Adrenal gland (tissue), 9 donors: ENCODE measurements at regions not wholly inside any gene's neighbourhood (a gene's known extent, or its start where the extent isn't known, plus 50 kb on each side); places are given as distances from the start of the nearest gene placed in this dataset.

ENCODE experiments used
- DNase-seq, 7 donors: peaks; one replicate each; pipeline ENCODE4 v3.0.0-alpha.2; 2019 to 2020
- H3K27ac ChIP-seq, 5 donors: fragments of 200-600 bp; sonication (generic) in 4 of 5; 1 replicate in 3 of 5; 2 replicates in 2 of 5; pipeline versions ENCODE4 v1.5.1 to v1.8.0; 2016 to 2020; ENCODE audit warnings: mild to moderate bottlenecking in 1 of 5
- H3K27me3 ChIP-seq: fragments of 200-600 bp; 2 replicates; pipeline ENCODE4 v1.8.0; 2021
- H3K36me3 ChIP-seq, 2 donors: fragments of 200-600 bp; replicated peaks in 1 of 2; 1 replicate in 1 of 2; 2 replicates in 1 of 2; pipeline versions ENCODE4 v1.5.1 to v1.8.0; 2018 to 2022
- H3K4me1 ChIP-seq, 2 donors: fragments of 200-600 bp; replicated peaks in 1 of 2; 1 replicate in 1 of 2; 2 replicates in 1 of 2; pipeline versions ENCODE4 v1.5.1 to v1.8.0; 2018 to 2021
- H3K4me3 ChIP-seq, 4 donors: fragments of 200-600 bp; sonication (generic) in 3 of 4; one replicate each; pipeline ENCODE4 v1.5.1; 2016 to 2018
- H3K9me3 ChIP-seq, 3 donors: fragments of 200-600 bp; sonication (generic) in 1 of 3; replicated peaks in 1 of 3; 1 replicate in 2 of 3; 2 replicates in 1 of 3; pipeline versions ENCODE4 v1.5.1 to v1.8.0; 2016 to 2021
- CTCF ChIP-seq, 6 experiments: fragments of 450-650 bp in 4 of 6; fragments of 200-600 bp in 2 of 6; sonication (generic) in 1 of 6; IDR thresholded peaks; 1 replicate in 5 of 6; 2 replicates in 1 of 6; pipeline versions ENCODE4 v1.5.1 to v1.8.0; 2016 to 2021; ENCODE audit warnings: antibody characterized with exemption in 6 of 6, mild to moderate bottlenecking in 2 of 6, moderate library complexity in 1 of 6
- POLR2A ChIP-seq, 2 donors: fragments of 450-650 bp; IDR thresholded peaks; one replicate each; pipeline ENCODE4 v1.6.1; 2017; ENCODE audit warnings: antibody characterized with exemption in 2 of 2, mild to moderate bottlenecking in 2 of 2, moderate library complexity in 1 of 2
- WGBS, 4 donors: extraction: QIAGEN DNeasy Blood & Tissue Kit in 2 of 4; methylation state at CpG; one replicate each; pipeline versions ENCODE4 v1.1.5 to v1.1.7; 2013 to 2017; 5-methylcytosine and 5-hydroxymethylcytosine counted together
- intact Hi-C, 2 donors: fragments of 100-400 bp; cut with DNase I; formaldehyde crosslinking; loops; one replicate each; pipeline versions ENCODE4 v1.14.1 to v1.15.0; 2022 to 2023
- donor health status: healthy with polysubstance abuse.
- donor health status: Bipolar disorder and iron deficiency.
- donor health status: DM: yes; HTN: yes; CAD: no.
- donor health status: DM: no; HTN: no; CAD: no.
- donor health status: DM: no; HTN: no; CAD: no.

GRCh38 chr2:167404627-167405284 is 516.5 kb downstream of the XIRP2 start:
- Histone ChIP-seq H3K27me3 (no peaks in the 10 kb centered on the region), H3K36me3 (no peaks in the 10 kb centered on the region), H3K4me1 (no peaks in the 10 kb centered on the region), H3K4me3 (no peak overlapping the region), H3K27ac (no peak overlapping the region), H3K9me3 (no peaks in the 10 kb centered on the region)
- intact Hi-C loops = no loop called here
- WGBS, 4 donors = 79 to 87% (median 83%) methylated on average over 6 of the region's 6 CpGs
- no peak for DNase-seq
- TF ChIP-seq CTCF (IDR thresholded peaks at IDR 0.05) (no peak), POLR2A (IDR thresholded peaks at IDR 0.05) (no peak)

GRCh38 chr2:167401309-167401708 is 513.0 kb downstream of the XIRP2 start:
- no peaks in the 10 kb centered on the region for H3K9me3 ChIP-seq
- intact Hi-C loops = no loop called here
- no peaks in the 10 kb centered on the region for H3K27me3 ChIP-seq
- no peaks in the 10 kb centered on the region for H3K4me1 ChIP-seq
- DNase-seq = no peak
- no peak overlapping the region for H3K27ac ChIP-seq
- H3K36me3 ChIP-seq = no peaks in the 10 kb centered on the region
- no peak overlapping the region for H3K4me3 ChIP-seq
- TF ChIP-seq CTCF (IDR thresholded peaks at IDR 0.05) (no peak), POLR2A (IDR thresholded peaks at IDR 0.05) (no peak)

GRCh38 chr2:167400546-167400945 is 512.3 kb downstream of the XIRP2 start:
- Histone ChIP-seq H3K4me1 (no peaks in the 10 kb centered on the region), H3K4me3 (no peak overlapping the region), H3K27ac (no peak overlapping the region), H3K36me3 (no peaks in the 10 kb centered on the region), H3K9me3 (no peaks in the 10 kb centered on the region), H3K27me3 (no peaks in the 10 kb centered on the region)
- TF ChIP-seq POLR2A (IDR thresholded peaks at IDR 0.05) (no peak), CTCF (IDR thresholded peaks at IDR 0.05) (no peak)
- DNase-seq = no peak
- intact Hi-C loops = no loop called here
- WGBS, 4 donors = 85 to 94% (median 87%) methylated on average over 2 of the region's 2 CpGs

GRCh38 chr2:167398873-167399272 is 510.6 kb downstream of the XIRP2 start:
- no peak overlapping the region for H3K4me3 ChIP-seq
- no peaks in the 10 kb centered on the region for H3K27me3 ChIP-seq
- no peaks in the 10 kb centered on the region for H3K36me3 ChIP-seq
- no peak overlapping the region for H3K27ac ChIP-seq
- H3K4me1 ChIP-seq = no peaks in the 10 kb centered on the region
- intact Hi-C loops = no loop called here
- no peak for DNase-seq
- 61 to 70% (median 65%) methylated on average over 3 of the region's 3 CpGs for WGBS, 4 donors
- no peak for TF ChIP-seq POLR2A (IDR thresholded peaks at IDR 0.05)
- no peak for TF ChIP-seq CTCF (IDR thresholded peaks at IDR 0.05)
- H3K9me3 ChIP-seq = no peaks in the 10 kb centered on the region
